ENCODE measurements at regions not wholly inside any gene's neighbourhood (a gene's known extent, or its start where the extent isn't known, plus 50 kb on each side); places are given as distances from the start of the nearest gene placed in this dataset.

DNA sequence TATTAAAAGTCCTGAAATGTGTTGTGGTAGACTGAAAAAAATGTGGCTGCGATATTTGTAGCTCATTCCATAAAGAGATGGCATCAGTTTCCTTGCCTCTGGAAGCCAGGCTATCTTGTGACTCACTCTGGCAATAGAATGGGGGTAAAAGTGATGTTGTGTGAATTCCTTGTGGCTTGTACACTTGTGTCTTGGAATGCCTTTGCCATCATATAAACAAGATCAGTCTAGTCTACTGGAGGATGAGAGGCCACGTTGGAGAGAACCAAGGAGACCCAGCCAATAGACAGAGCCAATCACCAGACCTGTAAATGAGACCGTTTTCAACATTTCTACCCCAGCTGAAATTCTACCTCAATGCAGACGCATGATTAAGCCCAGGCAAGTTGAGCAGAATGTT lies 254.1 kb downstream of the TRIB2 start:
- TF ChIP-seq, protein P1, sequence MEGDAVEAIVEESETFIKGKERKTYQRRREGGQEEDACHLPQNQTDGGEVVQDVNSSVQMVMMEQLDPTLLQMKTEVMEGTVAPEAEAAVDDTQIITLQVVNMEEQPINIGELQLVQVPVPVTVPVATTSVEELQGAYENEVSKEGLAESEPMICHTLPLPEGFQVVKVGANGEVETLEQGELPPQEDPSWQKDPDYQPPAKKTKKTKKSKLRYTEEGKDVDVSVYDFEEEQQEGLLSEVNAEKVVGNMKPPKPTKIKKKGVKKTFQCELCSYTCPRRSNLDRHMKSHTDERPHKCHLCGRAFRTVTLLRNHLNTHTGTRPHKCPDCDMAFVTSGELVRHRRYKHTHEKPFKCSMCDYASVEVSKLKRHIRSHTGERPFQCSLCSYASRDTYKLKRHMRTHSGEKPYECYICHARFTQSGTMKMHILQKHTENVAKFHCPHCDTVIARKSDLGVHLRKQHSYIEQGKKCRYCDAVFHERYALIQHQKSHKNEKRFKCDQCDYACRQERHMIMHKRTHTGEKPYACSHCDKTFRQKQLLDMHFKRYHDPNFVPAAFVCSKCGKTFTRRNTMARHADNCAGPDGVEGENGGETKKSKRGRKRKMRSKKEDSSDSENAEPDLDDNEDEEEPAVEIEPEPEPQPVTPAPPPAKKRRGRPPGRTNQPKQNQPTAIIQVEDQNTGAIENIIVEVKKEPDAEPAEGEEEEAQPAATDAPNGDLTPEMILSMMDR (conservative IDR thresholded peaks at IDR 0.05 in 1 of 2, IDR thresholded peaks at IDR 0.05 in 1 of 2; ENCODE audit: low read depth in 1 of 2, low read length in 2 of 2): no peak
- TF ChIP-seq EZH2 (IDR thresholded peaks at IDR 0.05; ENCODE audit: low read length, missing control alignments): no peak
